D721Med (cell line): ENCODE measurements at regions not wholly inside any gene's neighbourhood (a gene's known extent, or its start where the extent isn't known, plus 50 kb on each side); places are given as distances from the start of the nearest gene placed in this dataset.
"Not testable (repeated sequence)": the region's sequence is repeated elsewhere in the genome, so short reads cannot be mapped to it uniquely, and the experiment has no call there.

Source experiments
- DNase-seq: peaks from one replicate; pipeline ENCODE4 v3.0.0; 2011; ENCODE audit warnings: low spot score; ENCODE audit not compliant: insufficient read length
- FAIRE-seq: peaks from 2 replicates; lab custom pipeline; 2011; peaks lifted over from hg19 to GRCh38; lab: Jason Lieb, UNC
- CTCF ChIP-seq: IDR thresholded peaks from 2 replicates; pipeline ENCODE4 v1.5.1; 2012; ENCODE audit warnings: mild to moderate bottlenecking, control low read depth; ENCODE audit not compliant: insufficient read depth; ENCODE audit errors: missing control alignments

GRCh38 chrX:63418211-63418610 lies 67.1 kb upstream of the SPIN4 start:
- DNase-seq (no peak), FAIRE-seq (no peak)
- TF ChIP-seq CTCF: no peak

GRCh38 chrX:63417649-63418048 lies 66.5 kb upstream of the SPIN4 start:
- FAIRE-seq (no peak), DNase-seq (no peak)
- TF ChIP-seq CTCF: no peak

- DNase-seq: not testable (repeated sequence)
Observed at GRCh38 chrX:63409934-63410333, 58.8 kb upstream of the SPIN4 start.

GRCh38 chrX:63408050-63408449 lies 56.9 kb upstream of the SPIN4 start:
- DNase-seq (no peak), FAIRE-seq (no peak)
- TF ChIP-seq CTCF: no peak

More at GRCh38 chrX:63409934-63410333, 58.8 kb upstream of the SPIN4 start:
- not testable (repeated sequence) for FAIRE-seq

GRCh38 chrX:63404332-63404731 lies 53.2 kb upstream of the SPIN4 start:
- no peak for FAIRE-seq
- DNase-seq: no peak
- no peak for TF ChIP-seq CTCF

- no peak for DNase-seq
- TF ChIP-seq CTCF: no peak
- FAIRE-seq: no peak
Observed at GRCh38 chrX:63402106-63402505, 51.0 kb upstream of the SPIN4 start.
